Germinal center (tissue), 1 donor: ENCODE measurements at regions not wholly inside any gene's neighbourhood (a gene's known extent, or its start where the extent isn't known, plus 50 kb on each side); places are given as distances from the start of the nearest gene placed in this dataset.

ENCODE experiments used
- DNase-seq: peaks from one replicate; pipeline ENCODE4 v3.0.0; 2012; ENCODE audit warnings: mixed read lengths, low spot score

- DNase-seq = no peak
These were observed 128.0 kb downstream of the TMA16 start for GRCh38 chr4:163622379-163623035.

GRCh38 chr4:163623787-163624186 is 129.3 kb downstream of the TMA16 start:
- DNase-seq = no peak

- DNase-seq = no peak
These were observed 130.2 kb downstream of the TMA16 start for GRCh38 chr4:163624727-163625126.

- no peak for DNase-seq
These were observed 136.8 kb downstream of the TMA16 start for GRCh38 chr4:163631288-163631687.

GRCh38 chr4:163638909-163639308 is 144.4 kb downstream of the TMA16 start:
- DNase-seq = no peak

GRCh38 chr4:163649557-163650091 is 155.1 kb downstream of the TMA16 start:
- DNase-seq = no peak

GRCh38 chr4:163651761-163652160 is 157.3 kb downstream of the TMA16 start:
- DNase-seq = no peak

- no peak for DNase-seq
These were observed 160.1 kb downstream of the TMA16 start for GRCh38 chr4:163654621-163655020.

- DNase-seq = no peak
These were observed 166.1 kb downstream of the TMA16 start for GRCh38 chr4:163660636-163661035.

- DNase-seq = no peak
These were observed 168.3 kb downstream of the TMA16 start for GRCh38 chr4:163662768-163663167.

- DNase-seq = peak; percentile 47
These were observed 169.2 kb downstream of the TMA16 start for GRCh38 chr4:163663454-163664225.

GRCh38 chr4:163665101-163665500 is 170.6 kb downstream of the TMA16 start:
- no peak for DNase-seq

- no peak for DNase-seq
These were observed 171.2 kb downstream of the TMA16 start for GRCh38 chr4:163665521-163666331.

- no peak for DNase-seq
These were observed 171.9 kb downstream of the TMA16 start for GRCh38 chr4:163666332-163666873.

GRCh38 chr4:163672751-163673150 is 178.3 kb downstream of the TMA16 start:
- no peak for DNase-seq

- DNase-seq = no peak
These were observed 179.6 kb downstream of the TMA16 start for GRCh38 chr4:163673848-163674697.

GRCh38 chr4:163679189-163679588 is 184.7 kb downstream of the TMA16 start:
- no peak for DNase-seq

GRCh38 chr4:163680386-163681098 is 186.1 kb downstream of the TMA16 start:
- DNase-seq = no peak

GRCh38 chr4:163681208-163681821 is 186.8 kb downstream of the TMA16 start:
- peak; percentile 54 for DNase-seq

- no peak for DNase-seq
These were observed 194.4 kb downstream of the TMA16 start for GRCh38 chr4:163688856-163689255.
